Fibroblast of skin of back (primary cell): ENCODE measurements at regions not wholly inside any gene's neighbourhood (a gene's known extent, or its start where the extent isn't known, plus 50 kb on each side); places are given as distances from the start of the nearest gene placed in this dataset.

Experiments
- DNase-seq: peaks from one replicate; pipeline ENCODE4 v3.0.0-alpha.2; 2013

DNA sequence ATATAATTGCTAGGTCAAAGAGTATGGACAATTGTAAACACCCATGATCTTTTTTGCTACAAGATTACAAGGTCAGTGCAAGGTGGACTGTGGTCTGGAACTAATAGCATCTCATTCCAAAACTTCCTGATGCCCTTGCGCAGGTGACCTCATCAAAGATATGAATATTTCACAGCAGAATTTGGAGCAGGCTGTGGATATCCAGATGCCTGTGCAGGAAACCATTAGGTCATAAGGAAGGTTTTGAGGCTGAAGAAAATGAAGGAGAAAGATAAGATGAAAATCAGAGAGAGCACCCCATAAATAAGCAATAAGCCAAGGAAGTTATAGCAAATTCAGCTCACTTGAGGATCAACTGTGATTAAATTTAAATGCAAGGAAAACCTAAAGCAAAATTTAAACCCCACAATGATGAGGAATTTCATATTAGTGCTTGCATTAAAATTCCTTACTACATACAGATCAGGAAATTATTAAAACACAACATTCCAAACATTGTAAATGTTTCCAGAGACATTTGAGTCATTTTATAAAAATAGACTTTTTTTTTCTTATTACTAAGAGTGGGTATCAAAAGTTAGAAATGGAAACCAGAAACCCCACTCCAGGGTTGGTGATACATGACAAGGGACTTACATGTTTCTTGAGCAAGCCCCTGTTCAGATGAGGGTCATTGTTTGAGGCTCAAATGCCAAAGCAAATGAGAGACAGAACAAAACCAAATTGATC lies 100.7 kb upstream of the FAM9C start:
- peak; percentile 82 for DNase-seq

GRCh38 chrX:13142891-13143290 lies 98.5 kb upstream of the FAM9C start:
- DNase-seq = no peak

DNA sequence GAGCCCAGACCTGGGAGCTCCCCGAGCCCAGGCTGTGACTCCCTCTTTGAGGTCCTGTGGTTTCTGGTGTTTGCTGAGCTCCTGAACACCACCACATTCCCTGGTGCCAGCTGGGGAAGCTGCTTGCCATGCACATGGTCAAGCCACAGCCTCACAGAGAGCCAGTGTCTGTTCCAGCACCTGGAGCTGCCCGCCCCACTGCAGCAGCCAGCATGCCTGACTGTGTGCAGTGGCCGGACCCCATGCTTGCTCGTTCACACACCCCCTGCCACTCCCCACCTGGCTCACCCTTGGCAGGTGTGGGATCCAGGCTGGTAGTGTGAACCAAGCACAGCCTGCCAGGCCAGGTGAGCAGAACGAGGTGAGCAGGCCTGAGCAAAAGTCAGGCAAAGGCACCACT lies 95.6 kb upstream of the FAM9C start:
- DNase-seq = no peak

GRCh38 chrX:13131396-13132137 lies 87.1 kb upstream of the FAM9C start:
- DNase-seq = no peak

DNA sequence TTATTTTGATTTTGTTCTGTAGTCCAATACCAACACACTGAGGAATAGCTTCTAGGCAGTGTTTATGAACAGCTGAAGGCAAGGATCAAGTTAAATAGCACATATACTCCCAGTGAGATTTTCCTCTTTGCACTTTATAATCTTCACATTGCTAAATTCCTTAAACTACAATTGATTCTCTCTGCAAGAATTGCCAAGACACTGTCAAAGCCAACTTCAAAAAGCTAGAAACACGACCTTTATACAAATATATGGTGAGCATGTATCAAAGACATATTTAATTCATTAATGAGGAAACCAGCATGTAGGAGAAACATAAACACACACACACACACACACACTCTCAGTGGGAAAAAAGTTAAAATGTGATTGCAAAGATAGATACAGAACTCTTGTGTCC lies 86.4 kb upstream of the FAM9C start:
- no peak for DNase-seq

- peak; percentile 45 for DNase-seq
Observed at GRCh38 chrX:13128104-13128503, 83.7 kb upstream of the FAM9C start.

GRCh38 chrX:13126775-13127174 lies 82.4 kb upstream of the FAM9C start:
- no peak for DNase-seq

- no peak for DNase-seq
Observed at GRCh38 chrX:13125188-13125587, 80.8 kb upstream of the FAM9C start.

GRCh38 chrX:13123857-13124345 lies 79.5 kb upstream of the FAM9C start:
- peak; percentile 85 for DNase-seq

- DNase-seq = no peak
Observed at GRCh38 chrX:13123247-13123856, 78.9 kb upstream of the FAM9C start.

GRCh38 chrX:13121020-13121555 lies 76.7 kb upstream of the FAM9C start:
- DNase-seq = no peak

DNA sequence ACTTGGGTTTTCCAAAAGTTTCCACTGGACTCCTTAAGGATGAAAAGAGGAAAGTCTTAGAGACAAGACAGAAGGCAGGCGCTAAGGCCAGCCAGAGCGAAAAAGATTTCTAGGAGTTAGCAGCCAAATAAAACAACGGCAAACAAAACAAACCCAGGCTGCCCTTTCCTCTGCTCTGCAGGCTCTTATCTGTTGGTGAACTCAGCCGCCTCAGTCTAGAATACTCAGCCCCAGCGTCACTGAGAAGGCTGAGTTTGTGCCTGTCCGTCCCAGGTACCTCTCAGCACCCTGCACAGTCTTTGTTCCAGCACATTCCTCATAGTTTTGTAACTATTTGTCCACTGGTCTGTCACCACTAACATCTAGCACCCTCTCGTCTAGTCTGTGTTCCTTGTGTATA lies 75.6 kb upstream of the FAM9C start:
- DNase-seq = peak; percentile 51

- DNase-seq = no peak
Observed at GRCh38 chrX:13119386-13119785, 75.0 kb upstream of the FAM9C start.

GRCh38 chrX:13115146-13115855 lies 70.9 kb upstream of the FAM9C start:
- DNase-seq = no peak

DNA sequence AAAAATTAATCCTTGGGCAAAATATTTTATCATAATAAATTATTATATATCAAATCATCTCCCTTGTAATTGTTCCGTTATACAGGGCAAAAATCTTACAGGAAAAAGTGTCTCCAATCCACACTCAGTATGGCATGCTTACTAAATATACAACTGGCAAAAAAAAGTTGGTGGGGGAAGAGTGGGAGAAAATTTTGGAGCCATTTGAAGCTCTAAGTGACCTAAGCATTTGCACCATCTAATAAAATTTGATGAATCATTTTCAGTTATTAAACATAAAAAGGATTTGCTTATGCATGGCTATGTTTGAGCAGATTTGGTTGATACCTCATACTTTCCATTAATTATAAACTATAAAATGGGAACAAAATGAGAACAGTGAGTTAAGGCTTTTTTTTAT lies 68.1 kb upstream of the FAM9C start:
- DNase-seq = no peak

DNA sequence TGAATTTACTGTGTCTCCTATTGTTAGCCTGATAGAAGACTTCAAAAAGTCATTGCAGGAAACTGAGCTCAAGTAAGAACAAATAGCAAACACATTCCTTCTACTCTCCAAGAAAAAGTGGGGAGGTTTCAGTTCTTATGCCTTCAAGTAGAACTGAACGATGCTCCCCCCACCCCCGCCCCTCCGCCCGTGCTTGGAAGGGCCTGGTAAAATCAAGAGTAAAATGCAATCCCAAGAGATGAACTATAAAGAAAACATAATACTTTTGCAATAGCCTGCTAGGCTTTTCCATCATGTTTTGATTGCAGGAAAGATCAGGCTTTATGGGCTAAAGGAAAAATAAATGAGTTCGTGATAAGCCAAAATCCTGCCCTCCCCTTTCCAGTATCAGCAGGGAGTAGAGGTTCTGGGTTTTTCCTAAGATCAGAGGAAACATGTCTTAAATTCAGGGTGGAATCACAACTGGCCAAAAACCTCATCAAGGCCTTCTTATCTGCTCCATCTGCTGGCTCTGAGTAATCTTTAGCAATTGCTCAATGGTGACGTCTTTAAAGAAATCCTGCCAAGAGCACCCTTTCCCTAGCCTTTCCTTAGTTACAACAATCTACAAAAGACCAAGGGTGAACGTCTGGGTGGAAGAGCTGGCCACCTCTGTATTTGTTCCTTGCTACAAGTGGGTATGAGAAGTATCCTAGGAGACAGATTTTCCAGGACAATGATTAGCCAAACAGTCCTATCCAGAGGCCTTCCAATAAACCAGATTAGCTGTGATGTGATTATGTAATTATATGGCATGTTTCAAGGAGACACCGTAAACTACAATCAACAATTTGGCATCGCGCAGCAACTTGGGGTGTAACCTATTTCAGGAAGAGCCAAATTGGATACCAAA lies 66.3 kb upstream of the FAM9C start:
- peak; percentile 86 for DNase-seq

- DNase-seq = peak; percentile 29
Observed at GRCh38 chrX:13109817-13110216, 65.4 kb upstream of the FAM9C start.

GRCh38 chrX:13103914-13104274 lies 59.5 kb upstream of the FAM9C start:
- no peak for DNase-seq

DNA sequence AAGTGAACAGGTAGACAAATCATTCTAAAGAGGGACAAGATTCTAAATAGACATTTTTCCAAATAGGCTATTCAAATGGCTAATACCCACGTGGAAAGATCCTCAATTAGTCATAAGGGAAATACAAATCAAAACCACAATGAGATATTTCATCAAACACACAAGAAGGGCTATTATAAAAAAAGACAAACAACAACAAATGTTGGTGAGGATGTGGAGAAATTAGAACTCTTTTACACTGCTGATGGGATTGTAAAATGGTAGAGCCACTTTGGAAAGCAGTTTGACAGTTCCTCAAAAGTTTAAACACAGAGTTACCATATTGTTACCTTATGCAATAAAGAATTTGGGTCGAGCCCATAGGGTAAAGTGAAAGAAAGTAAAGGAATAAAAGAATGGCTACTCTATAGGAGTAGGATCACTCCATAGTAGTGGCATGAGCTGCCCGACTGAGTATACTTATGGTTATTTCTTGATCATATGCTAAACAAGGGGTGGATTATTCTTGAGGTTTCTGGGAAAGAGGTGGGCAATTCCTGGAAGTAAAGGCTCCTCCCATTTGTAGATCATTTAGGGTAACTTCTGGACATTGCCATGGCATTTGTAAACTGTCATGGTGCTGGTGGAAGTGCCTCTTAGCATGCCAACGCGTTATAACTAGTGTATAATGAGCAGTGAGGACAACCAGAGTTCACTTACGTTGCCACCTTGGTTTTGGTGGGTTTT lies 58.9 kb upstream of the FAM9C start:
- DNase-seq = no peak

DNA sequence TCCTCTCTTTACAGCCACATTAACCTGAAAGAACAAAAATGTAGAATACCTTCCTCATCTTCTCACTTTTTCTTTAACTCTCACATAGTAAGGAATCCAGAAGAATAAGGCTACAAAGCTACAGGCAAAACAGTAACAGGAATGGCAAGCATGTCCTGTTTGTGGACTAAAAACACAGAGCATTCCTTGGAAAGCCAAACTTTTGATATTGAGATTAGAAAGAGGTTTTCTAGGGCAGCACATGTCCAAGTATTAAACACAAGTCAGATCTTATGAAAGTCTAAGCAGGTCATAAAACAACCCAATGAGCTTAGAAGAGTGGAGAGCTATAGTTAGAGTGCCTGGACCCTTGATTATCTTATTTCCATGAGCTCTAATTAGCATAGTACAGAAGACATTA lies 58.2 kb upstream of the FAM9C start:
- DNase-seq = peak; percentile 62
